Fibroblast of lung (primary cell): ENCODE measurements at regions not wholly inside any gene's neighbourhood (a gene's known extent, or its start where the extent isn't known, plus 50 kb on each side); places are given as distances from the start of the nearest gene placed in this dataset.

Experiments used
- DNase-seq, 2 donors: peaks; one replicate each; pipeline versions ENCODE4 v3.0.0 to v3.0.0-alpha.2; 2010; ENCODE audit warnings: low read depth in 2 of 2
- H2AFZ ChIP-seq: 2 replicates; pipeline ENCODE4 v1.5.1; 2012; ENCODE audit warnings: low read length, control low read depth, inconsistent platforms
- H3K27ac ChIP-seq: 2 replicates; pipeline ENCODE4 v1.5.1; 2011; ENCODE audit warnings: low read length, control low read depth; ENCODE audit not compliant: insufficient read depth
- H3K27me3 ChIP-seq: 2 replicates; pipeline ENCODE4 v1.5.1; 2011; ENCODE audit warnings: mild to moderate bottlenecking, low read length; ENCODE audit not compliant: control insufficient read depth, insufficient read depth
- H3K36me3 ChIP-seq: 2 replicates; pipeline ENCODE4 v1.5.1; 2011; ENCODE audit warnings: low read length; ENCODE audit not compliant: control insufficient read depth, insufficient read depth
- H3K4me1 ChIP-seq: 2 replicates; pipeline ENCODE4 v1.5.1; 2011; ENCODE audit warnings: low read length; ENCODE audit not compliant: control insufficient read depth, insufficient read depth; ENCODE audit errors: extremely low read depth
- H3K4me2 ChIP-seq: 2 replicates; pipeline ENCODE4 v1.5.1; 2011; ENCODE audit warnings: low read length, control low read depth; ENCODE audit not compliant: insufficient read depth; ENCODE audit errors: extremely low read depth
- H3K4me3 ChIP-seq, 4 experiments: fragments of 200-600 bp in 1 of 4; sonication (generic) in 1 of 4; replicated peaks in 1 of 4; 2 replicates each; pipeline ENCODE4 v1.5.1; 2011 to 2016; ENCODE audit warnings: low read length in 4 of 4, low read depth in 3 of 4, mild to moderate bottlenecking in 3 of 4, control low read depth in 2 of 4, inconsistent platforms in 1 of 4, mixed read lengths in 1 of 4; ENCODE audit not compliant: insufficient read depth in 1 of 4; ENCODE audit errors: control extremely low read depth in 1 of 4
- H3K79me2 ChIP-seq: 2 replicates; pipeline ENCODE4 v1.5.1; 2012; ENCODE audit warnings: mild to moderate bottlenecking, low read length, inconsistent platforms; ENCODE audit not compliant: control insufficient read depth, insufficient read depth
- H3K9ac ChIP-seq: 2 replicates; pipeline ENCODE4 v1.5.1; 2011; ENCODE audit warnings: mild to moderate bottlenecking, low read length, control low read depth; ENCODE audit not compliant: insufficient read depth
- H3K9me3 ChIP-seq: 2 replicates; pipeline ENCODE4 v1.5.1; 2012; ENCODE audit warnings: low read depth, low read length; ENCODE audit not compliant: control insufficient read depth, insufficient read depth
- H4K20me1 ChIP-seq: 2 replicates; pipeline ENCODE4 v1.5.1; 2011; ENCODE audit warnings: low read length; ENCODE audit not compliant: control insufficient read depth, insufficient read depth; ENCODE audit errors: extremely low read depth
- CTCF ChIP-seq, 2 donors: IDR thresholded peaks in 1 of 2; conservative IDR thresholded peaks in 1 of 2; 1 replicate in 1 of 2; 2 replicates in 1 of 2; pipeline ENCODE4 v1.5.1; 2011 to 2012; ENCODE audit warnings: low read length in 2 of 2, control low read depth in 1 of 2, inconsistent platforms in 1 of 2, low read depth in 1 of 2, mild to moderate bottlenecking in 1 of 2
- EZH2 ChIP-seq: IDR thresholded peaks from 2 replicates; pipeline ENCODE4 v1.5.1; 2012; ENCODE audit warnings: low read length, control low read depth, mild to moderate bottlenecking; ENCODE audit errors: missing control alignments

GRCh38 chr6:115071962-115072361 is 729.1 kb upstream of the HS3ST5 start:
- Histone ChIP-seq H3K9me3 (no peaks in the 10 kb centered on the region), H3K4me2 (no peak overlapping the region), H3K27me3 (no peaks in the 10 kb centered on the region), H4K20me1 (no peaks in the 10 kb centered on the region), H3K27ac (no peak overlapping the region), H3K79me2 (no peaks in the 10 kb centered on the region), H3K4me3 (no peak overlapping the region), H3K9ac (no peak overlapping the region), H2AFZ (no peak overlapping the region), H3K36me3 (no peaks in the 10 kb centered on the region), H3K4me1 (no peaks in the 10 kb centered on the region)
- DNase-seq = no peak
- TF ChIP-seq CTCF (conservative IDR thresholded peaks at IDR 0.05 in 1 of 2, IDR thresholded peaks at IDR 0.05 in 1 of 2; ENCODE audit: low read depth in 1 of 2, low read length in 2 of 2) = no peak
- no peak for TF ChIP-seq EZH2

GRCh38 chr6:115067690-115068447 is 725.0 kb upstream of the HS3ST5 start:
- no peaks in the 10 kb centered on the region for H4K20me1 ChIP-seq
- no peak overlapping the region for H3K9ac ChIP-seq
- no peaks in the 10 kb centered on the region for H3K27me3 ChIP-seq
- no peaks in the 10 kb centered on the region for H3K4me1 ChIP-seq
- H3K79me2 ChIP-seq = no peaks in the 10 kb centered on the region
- no peak overlapping the region for H3K4me3 ChIP-seq
- H3K4me2 ChIP-seq = no peak overlapping the region
- no peak overlapping the region for H3K27ac ChIP-seq
- no peak overlapping the region for H2AFZ ChIP-seq
- DNase-seq = no peak
- no peaks in the 10 kb centered on the region for H3K36me3 ChIP-seq
- TF ChIP-seq CTCF (conservative IDR thresholded peaks at IDR 0.05 in 1 of 2, IDR thresholded peaks at IDR 0.05 in 1 of 2; ENCODE audit: low read depth in 1 of 2, low read length in 2 of 2) (no peak), EZH2 (no peak)
- H3K9me3 ChIP-seq = no peaks in the 10 kb centered on the region

- no peak overlapping the region for H3K27ac ChIP-seq
- H3K9me3 ChIP-seq = no peaks in the 10 kb centered on the region
- no peaks in the 10 kb centered on the region for H3K79me2 ChIP-seq
- no peak overlapping the region for H3K4me2 ChIP-seq
- H3K9ac ChIP-seq = no peak overlapping the region
- H4K20me1 ChIP-seq = no peaks in the 10 kb centered on the region
- H3K4me1 ChIP-seq = no peaks in the 10 kb centered on the region
- TF ChIP-seq EZH2 = no peak
- TF ChIP-seq CTCF (conservative IDR thresholded peaks at IDR 0.05 in 1 of 2, IDR thresholded peaks at IDR 0.05 in 1 of 2; ENCODE audit: low read depth in 1 of 2, low read length in 2 of 2) = no peak
- no peak overlapping the region for H2AFZ ChIP-seq
- no peak overlapping the region for H3K4me3 ChIP-seq
- no peaks in the 10 kb centered on the region for H3K27me3 ChIP-seq
- H3K36me3 ChIP-seq = no peaks in the 10 kb centered on the region
- no peak for DNase-seq
Measured at GRCh38 chr6:115064680-115065079, 721.9 kb upstream of the HS3ST5 start.
